Left forelimb (tissue), 1 donor: ENCODE measurements at regions not wholly inside any gene's neighbourhood (a gene's known extent, or its start where the extent isn't known, plus 50 kb on each side); places are given as distances from the start of the nearest gene placed in this dataset.
"Not testable (repeated sequence)": the region's sequence is repeated elsewhere in the genome, so short reads cannot be mapped to it uniquely, and the experiment has no call there.

Experiments
- DNase-seq: peaks from one replicate; pipeline ENCODE4 v3.0.0-alpha.2; 2018; ENCODE audit warnings: low spot score

- DNase-seq: no peak
These were observed 1004.6 kb upstream of the TMEFF2 start for GRCh38 chr2:193199322-193199721.

- DNase-seq: no peak
These were observed 993.1 kb upstream of the TMEFF2 start for GRCh38 chr2:193187816-193188215.

GRCh38 chr2:193170981-193171380, 976.2 kb upstream of the TMEFF2 start:
- not testable (repeated sequence) for DNase-seq

- DNase-seq: no peak
These were observed 961.7 kb upstream of the TMEFF2 start for GRCh38 chr2:193156480-193156879.

- DNase-seq: no peak
These were observed 959.3 kb upstream of the TMEFF2 start for GRCh38 chr2:193154076-193154475.

GRCh38 chr2:193153576-193153975, 958.8 kb upstream of the TMEFF2 start:
- DNase-seq: no peak

- DNase-seq: not testable (repeated sequence)
These were observed 947.7 kb upstream of the TMEFF2 start for GRCh38 chr2:193142467-193142866.

GRCh38 chr2:193141998-193142397, 947.3 kb upstream of the TMEFF2 start:
- no peak for DNase-seq

GRCh38 chr2:193140895-193141294, 946.2 kb upstream of the TMEFF2 start:
- not testable (repeated sequence) for DNase-seq

GRCh38 chr2:193124815-193125214, 930.1 kb upstream of the TMEFF2 start:
- no peak for DNase-seq

GRCh38 chr2:193114827-193115226, 920.1 kb upstream of the TMEFF2 start:
- DNase-seq: no peak

- DNase-seq: no peak
These were observed 918.3 kb upstream of the TMEFF2 start for GRCh38 chr2:193112986-193113385.

GRCh38 chr2:193103064-193103463, 908.3 kb upstream of the TMEFF2 start:
- DNase-seq: no peak

GRCh38 chr2:193101591-193101990, 906.9 kb upstream of the TMEFF2 start:
- DNase-seq: no peak

GRCh38 chr2:193088026-193088425, 893.3 kb upstream of the TMEFF2 start:
- DNase-seq: no peak

- DNase-seq: no peak
These were observed 882.3 kb upstream of the TMEFF2 start for GRCh38 chr2:193076995-193077394.

GRCh38 chr2:193074933-193075332, 880.2 kb upstream of the TMEFF2 start:
- no peak for DNase-seq

GRCh38 chr2:193072647-193073046, 877.9 kb upstream of the TMEFF2 start:
- DNase-seq: no peak

GRCh38 chr2:193025556-193025955, 830.8 kb upstream of the TMEFF2 start:
- not testable (repeated sequence) for DNase-seq

- no peak for DNase-seq
These were observed 830.1 kb upstream of the TMEFF2 start for GRCh38 chr2:193024791-193025190.

- no peak for DNase-seq
These were observed 817.1 kb upstream of the TMEFF2 start for GRCh38 chr2:193011870-193012269.

GRCh38 chr2:192993059-192993458, 798.3 kb upstream of the TMEFF2 start:
- DNase-seq: no peak

GRCh38 chr2:192983173-192983572, 788.4 kb upstream of the TMEFF2 start:
- no peak for DNase-seq

- peak; percentile 61 for DNase-seq
These were observed 783.7 kb upstream of the TMEFF2 start for GRCh38 chr2:192978395-192978794.

GRCh38 chr2:192971981-192972380, 777.2 kb upstream of the TMEFF2 start:
- no peak for DNase-seq
